Astrocyte of the spinal cord (primary cell): ENCODE measurements at regions not wholly inside any gene's neighbourhood (a gene's known extent, or its start where the extent isn't known, plus 50 kb on each side); places are given as distances from the start of the nearest gene placed in this dataset.

Experiments used
- DNase-seq: peaks from one replicate; pipeline ENCODE4 v3.0.0; 2011; ENCODE audit warnings: low read depth, low spot score
- H3K4me3 ChIP-seq: 2 replicates; pipeline ENCODE4 v1.5.1; 2011; ENCODE audit warnings: low read depth, mild to moderate bottlenecking, low read length, moderate library complexity
- CTCF ChIP-seq: IDR thresholded peaks from 2 replicates; pipeline ENCODE4 v1.5.1; 2012; ENCODE audit warnings: low read depth, mild to moderate bottlenecking, low read length, inconsistent platforms
- in situ Hi-C: cut with HindIII; loops from 2 replicates; pipeline ENCODE4 v1.10.0; 2017; ENCODE audit warnings: low sequenced_read_pairs

- DNase-seq = no peak
- H3K4me3 ChIP-seq = no peak overlapping the region
- in situ Hi-C loops = no loop called here
- TF ChIP-seq CTCF = no peak
Observed at GRCh38 chr12:125907351-125907750, 842.1 kb downstream of the AACS start.

GRCh38 chr12:125919856-125920470, 854.7 kb downstream of the AACS start:
- no peak for TF ChIP-seq CTCF

GRCh38 chr12:125922330-125922729, 857.1 kb downstream of the AACS start:
- no peak for DNase-seq
- TF ChIP-seq CTCF = no peak
- in situ Hi-C loops = no loop called here
- no peak overlapping the region for H3K4me3 ChIP-seq

More at GRCh38 chr12:125919856-125920470, 854.7 kb downstream of the AACS start:
- DNase-seq = no peak
- no peak overlapping the region for H3K4me3 ChIP-seq
- in situ Hi-C loops = no loop called here

- DNase-seq = no peak
- H3K4me3 ChIP-seq = no peak overlapping the region
- TF ChIP-seq CTCF = no peak
- in situ Hi-C loops = no loop called here
Observed at GRCh38 chr12:125936502-125936901, 871.3 kb downstream of the AACS start.

GRCh38 chr12:125944446-125944845, 879.2 kb downstream of the AACS start:
- no peak overlapping the region for H3K4me3 ChIP-seq
- TF ChIP-seq CTCF = no peak
- no peak for DNase-seq
- in situ Hi-C loops = no loop called here

GRCh38 chr12:125949471-125949870, 884.2 kb downstream of the AACS start:
- no peak for DNase-seq
- in situ Hi-C loops = no loop called here
- no peak overlapping the region for H3K4me3 ChIP-seq
- TF ChIP-seq CTCF = no peak
